IPS-20b (cell line): ENCODE measurements at regions not wholly inside any gene's neighbourhood (a gene's known extent, or its start where the extent isn't known, plus 50 kb on each side); places are given as distances from the start of the nearest gene placed in this dataset.

Experiments
- H3K27ac ChIP-seq: one replicate; pipeline ENCODE4 v1.5.1; 2013; ENCODE audit warnings: low read length
- H3K27me3 ChIP-seq: 2 replicates; pipeline ENCODE4 v1.6.1; 2013; ENCODE audit warnings: mild to moderate bottlenecking, low read length, inconsistent platforms; ENCODE audit not compliant: insufficient read depth
- H3K36me3 ChIP-seq: 2 replicates; pipeline ENCODE4 v1.6.1; 2013; ENCODE audit warnings: low read depth, mild to moderate bottlenecking, inconsistent platforms, low read length, moderate library complexity; ENCODE audit not compliant: insufficient read depth
- H3K4me1 ChIP-seq: 2 replicates; pipeline ENCODE4 v1.6.1; 2013; ENCODE audit warnings: mild to moderate bottlenecking, control low read depth, inconsistent platforms, low read length, moderate library complexity; ENCODE audit not compliant: insufficient read depth
- H3K4me3 ChIP-seq: 2 replicates; pipeline ENCODE4 v1.5.1; 2013; ENCODE audit warnings: mild to moderate bottlenecking, low read length, inconsistent platforms
- H3K9ac ChIP-seq: 2 replicates; pipeline ENCODE4 v1.6.1; 2013; ENCODE audit warnings: low read depth, mild to moderate bottlenecking, inconsistent platforms, low read length, moderate library complexity
- H3K9me3 ChIP-seq: 2 replicates; pipeline ENCODE4 v1.6.1; 2013; ENCODE audit warnings: mild to moderate bottlenecking, low read depth, low read length, inconsistent platforms; ENCODE audit not compliant: insufficient read depth

DNA sequence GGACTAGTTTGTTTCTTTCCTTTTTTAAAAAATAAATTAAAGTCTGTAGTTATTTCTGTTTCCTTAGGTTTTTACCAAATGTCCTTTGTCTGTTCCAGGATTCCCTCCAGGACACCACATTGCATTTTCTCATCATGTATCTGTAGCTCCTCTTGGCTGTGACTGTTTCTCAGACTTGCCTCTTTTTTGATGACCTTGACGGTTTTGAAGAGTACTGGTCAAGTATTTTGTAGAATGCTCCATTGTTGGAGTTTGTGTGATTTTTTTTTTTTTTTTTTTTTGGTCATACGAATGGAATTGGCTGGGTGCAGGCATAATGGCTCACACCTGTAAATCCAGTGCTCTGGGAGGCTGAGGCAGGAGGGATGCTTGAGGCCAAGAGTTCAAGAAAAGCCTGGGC lies 127.1 kb upstream of the BMPER start:
- H3K27me3 ChIP-seq, result no peaks in the 10 kb centered on the region
- no peak overlapping the region for H3K4me3 ChIP-seq
- no peak overlapping the region for H3K9ac ChIP-seq
- H3K4me1 ChIP-seq, result 0 out of 2 replicates have a peak, but pooled peaks cover 3% of the 10 kb centered on the region
- no peaks in the 10 kb centered on the region for H3K36me3 ChIP-seq
- no peak overlapping the region for H3K27ac ChIP-seq
- H3K9me3 ChIP-seq, result no peaks in the 10 kb centered on the region

- Histone ChIP-seq H3K4me1 (0 out of 2 replicates have a peak, but pooled peaks cover 3% of the 10 kb centered on the region), H3K9me3 (no peaks in the 10 kb centered on the region), H3K36me3 (no peaks in the 10 kb centered on the region), H3K9ac (no peak overlapping the region), H3K27me3 (no peaks in the 10 kb centered on the region), H3K27ac (no peak overlapping the region), H3K4me3 (no peak overlapping the region)
These were observed 126.1 kb upstream of the BMPER start for GRCh38 chr7:33779216-33779615.

GRCh38 chr7:33781167-33781566 lies 124.2 kb upstream of the BMPER start:
- no peak overlapping the region for H3K9ac ChIP-seq
- no peak overlapping the region for H3K4me3 ChIP-seq
- 0 out of 2 replicates have a peak, but pooled peaks cover 3% of the 10 kb centered on the region for H3K4me1 ChIP-seq
- no peaks in the 10 kb centered on the region for H3K36me3 ChIP-seq
- no peaks in the 10 kb centered on the region for H3K9me3 ChIP-seq
- H3K27me3 ChIP-seq, result no peaks in the 10 kb centered on the region
- H3K27ac ChIP-seq, result no peak overlapping the region

- no peaks in the 10 kb centered on the region for H3K9me3 ChIP-seq
- H3K27me3 ChIP-seq, result no peaks in the 10 kb centered on the region
- H3K36me3 ChIP-seq, result no peaks in the 10 kb centered on the region
- H3K4me3 ChIP-seq, result no peak overlapping the region
- 0 out of 2 replicates have a peak, but pooled peaks cover 3% of the 10 kb centered on the region for H3K4me1 ChIP-seq
- no peak overlapping the region for H3K27ac ChIP-seq
- H3K9ac ChIP-seq, result no peak overlapping the region
These were observed 123.5 kb upstream of the BMPER start for GRCh38 chr7:33781796-33782195.

- Histone ChIP-seq H3K36me3 (no peaks in the 10 kb centered on the region), H3K4me1 (0 out of 2 replicates have a peak, but pooled peaks cover 3% of the 10 kb centered on the region), H3K9me3 (no peaks in the 10 kb centered on the region), H3K4me3 (no peak overlapping the region), H3K9ac (no peak overlapping the region), H3K27me3 (no peaks in the 10 kb centered on the region), H3K27ac (no peak overlapping the region)
These were observed 121.3 kb upstream of the BMPER start for GRCh38 chr7:33784000-33784399.

GRCh38 chr7:33788531-33788930 lies 116.8 kb upstream of the BMPER start:
- Histone ChIP-seq H3K4me3 (no peak overlapping the region), H3K27me3 (no peaks in the 10 kb centered on the region), H3K36me3 (no peaks in the 10 kb centered on the region), H3K27ac (no peak overlapping the region), H3K9me3 (no peaks in the 10 kb centered on the region), H3K4me1 (peaks cover 15% of the 10 kb centered on the region), H3K9ac (no peak overlapping the region)

GRCh38 chr7:33789871-33790630 lies 115.3 kb upstream of the BMPER start:
- H3K9ac ChIP-seq, result no peak overlapping the region
- no peaks in the 10 kb centered on the region for H3K27me3 ChIP-seq
- peaks cover 15% of the 10 kb centered on the region for H3K4me1 ChIP-seq
- H3K27ac ChIP-seq, result no peak overlapping the region
- no peak overlapping the region for H3K4me3 ChIP-seq
- no peaks in the 10 kb centered on the region for H3K36me3 ChIP-seq
- no peaks in the 10 kb centered on the region for H3K9me3 ChIP-seq

GRCh38 chr7:33790746-33791145 lies 114.6 kb upstream of the BMPER start:
- Histone ChIP-seq H3K9ac (no peak overlapping the region), H3K9me3 (no peaks in the 10 kb centered on the region), H3K36me3 (no peaks in the 10 kb centered on the region), H3K27ac (no peak overlapping the region), H3K4me3 (0 out of 2 replicates have a peak overlapping the region, but pooled peaks have one; percentile 26), H3K4me1 (peaks cover 15% of the 10 kb centered on the region), H3K27me3 (no peaks in the 10 kb centered on the region)

DNA sequence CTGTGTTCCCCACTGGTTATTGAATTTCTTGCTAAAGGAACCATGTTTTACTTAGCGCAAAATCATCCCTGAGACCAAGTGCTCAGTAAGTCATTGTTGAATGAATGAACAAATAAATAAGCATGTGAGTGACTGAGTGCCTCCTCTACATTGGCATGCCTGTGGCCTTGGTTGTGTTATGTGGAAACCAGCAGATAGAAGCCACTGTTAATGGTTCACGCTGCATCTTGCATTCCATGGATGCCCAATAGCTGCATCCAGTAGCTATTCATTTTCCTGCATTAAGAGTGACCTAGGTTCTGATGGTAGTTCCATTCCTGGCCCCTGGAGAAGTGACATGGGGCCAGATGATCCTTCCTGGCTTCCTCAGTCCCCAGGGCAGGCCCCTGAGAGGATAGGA lies 113.3 kb upstream of the BMPER start:
- no peak overlapping the region for H3K4me3 ChIP-seq
- peaks cover 15% of the 10 kb centered on the region for H3K4me1 ChIP-seq
- H3K27me3 ChIP-seq, result no peaks in the 10 kb centered on the region
- H3K9ac ChIP-seq, result no peak overlapping the region
- no peak overlapping the region for H3K27ac ChIP-seq
- no peaks in the 10 kb centered on the region for H3K9me3 ChIP-seq
- no peaks in the 10 kb centered on the region for H3K36me3 ChIP-seq

GRCh38 chr7:33792547-33793105 lies 112.7 kb upstream of the BMPER start:
- peaks cover 15% of the 10 kb centered on the region for H3K4me1 ChIP-seq
- H3K27ac ChIP-seq, result no peak overlapping the region
- no peaks in the 10 kb centered on the region for H3K27me3 ChIP-seq
- H3K9me3 ChIP-seq, result no peaks in the 10 kb centered on the region
- no peak overlapping the region for H3K9ac ChIP-seq
- no peak overlapping the region for H3K4me3 ChIP-seq
- H3K36me3 ChIP-seq, result no peaks in the 10 kb centered on the region

DNA sequence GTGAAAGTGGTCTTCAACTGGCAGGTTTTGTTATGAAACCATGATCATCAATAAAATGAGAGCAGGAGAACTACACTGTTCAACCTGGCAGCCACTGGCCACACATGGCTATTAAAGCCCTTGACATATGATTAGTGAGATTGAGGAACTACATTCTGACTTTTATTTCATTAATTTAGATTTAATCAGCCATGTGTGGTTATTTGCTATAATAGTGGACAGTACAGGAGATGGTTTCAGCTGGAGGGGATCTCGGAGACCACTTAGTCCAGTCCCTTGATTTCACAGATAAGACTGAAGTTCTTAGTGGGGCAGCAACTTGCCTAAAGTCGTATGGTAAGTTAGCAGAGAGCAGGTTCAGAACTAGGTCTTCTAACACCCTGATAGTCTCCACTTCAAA lies 111.7 kb upstream of the BMPER start:
- no peak overlapping the region for H3K4me3 ChIP-seq
- no peaks in the 10 kb centered on the region for H3K27me3 ChIP-seq
- peaks cover 15% of the 10 kb centered on the region for H3K4me1 ChIP-seq
- H3K36me3 ChIP-seq, result no peaks in the 10 kb centered on the region
- no peaks in the 10 kb centered on the region for H3K9me3 ChIP-seq
- H3K27ac ChIP-seq, result no peak overlapping the region
- no peak overlapping the region for H3K9ac ChIP-seq

GRCh38 chr7:33794419-33794818 lies 110.9 kb upstream of the BMPER start:
- Histone ChIP-seq H3K4me3 (no peak overlapping the region), H3K27me3 (no peaks in the 10 kb centered on the region), H3K36me3 (no peaks in the 10 kb centered on the region), H3K9me3 (no peaks in the 10 kb centered on the region), H3K4me1 (peaks cover 15% of the 10 kb centered on the region), H3K9ac (no peak overlapping the region), H3K27ac (no peak overlapping the region)
